Endodermal cell (in vitro differentiated cells): ENCODE measurements at regions not wholly inside any gene's neighbourhood (a gene's known extent, or its start where the extent isn't known, plus 50 kb on each side); places are given as distances from the start of the nearest gene placed in this dataset.

ENCODE experiments used
- DNase-seq: peaks from one replicate; pipeline ENCODE4 v3.0.0-alpha.2; 2017
- H3K27ac ChIP-seq: 2 replicates; pipeline ENCODE4 v1.5.1; 2013; ENCODE audit warnings: mild to moderate bottlenecking, low read depth, low read length, moderate library complexity
- H3K27me3 ChIP-seq: 2 replicates; pipeline ENCODE4 v1.6.1; 2013; ENCODE audit warnings: mild to moderate bottlenecking, low read length, moderate library complexity; ENCODE audit not compliant: insufficient read depth, control insufficient read depth, poor library complexity, severe bottlenecking
- H3K36me3 ChIP-seq: 2 replicates; pipeline ENCODE4 v1.7.0; 2013; ENCODE audit warnings: mild to moderate bottlenecking, low read length, moderate library complexity; ENCODE audit not compliant: control insufficient read depth, insufficient read depth
- H3K4me1 ChIP-seq: one replicate; pipeline ENCODE4 v1.7.0; 2013; ENCODE audit warnings: low read length; ENCODE audit not compliant: control insufficient read depth, insufficient read depth
- H3K4me3 ChIP-seq: 2 replicates; pipeline ENCODE4 v1.5.1; 2013; ENCODE audit warnings: mild to moderate bottlenecking, low read length, moderate library complexity
- H3K9ac ChIP-seq: 2 replicates; pipeline ENCODE4 v1.6.1; 2013; ENCODE audit warnings: mild to moderate bottlenecking, low read length, moderate library complexity; ENCODE audit not compliant: poor library complexity, severe bottlenecking; ENCODE audit errors: extremely low read depth
- H3K9me3 ChIP-seq: 2 replicates; pipeline ENCODE4 v1.6.1; 2013; ENCODE audit warnings: mild to moderate bottlenecking, low read length, moderate library complexity; ENCODE audit not compliant: control insufficient read depth
- H3K27ac Mint-ChIP-seq: 2 replicates; pipeline ENCODE4 v1.8.0; 2020; ENCODE audit warnings: mixed read lengths
- H3K27me3 Mint-ChIP-seq: 2 replicates; pipeline ENCODE4 v1.8.0; 2021; ENCODE audit warnings: mild to moderate bottlenecking, mixed read lengths; ENCODE audit not compliant: insufficient read depth
- H3K36me3 Mint-ChIP-seq: 2 replicates; pipeline ENCODE4 v1.8.0; 2020; ENCODE audit warnings: low read depth, mixed read lengths
- H3K4me1 Mint-ChIP-seq: 2 replicates; pipeline ENCODE4 v1.8.0; 2020; ENCODE audit warnings: mixed read lengths
- H3K4me3 Mint-ChIP-seq: 2 replicates; pipeline ENCODE4 v1.8.0; 2020; ENCODE audit warnings: mild to moderate bottlenecking, moderate library complexity, mixed read lengths
- H3K9me3 Mint-ChIP-seq: 2 replicates; pipeline ENCODE4 v1.8.0; 2020; ENCODE audit warnings: mild to moderate bottlenecking, mixed read lengths
- CTCF ChIP-seq: fragments of 200-600 bp; sonication (generic); conservative IDR thresholded peaks from 2 replicates; pipeline ENCODE4 v1.5.0; 2021; ENCODE audit warnings: antibody characterized with exemption, mild to moderate bottlenecking
- WGBS, 2 experiments: methylation state at CpG; one replicate each; pipeline versions ENCODE4 v1.1.5 to v1.1.7; 2013; ENCODE audit warnings: missing lambda C conversion rate in 2 of 2, mixed read lengths in 1 of 2; ENCODE audit not compliant: insufficient coverage in 1 of 2, insufficient read length in 1 of 2; 5-methylcytosine and 5-hydroxymethylcytosine counted together

DNA sequence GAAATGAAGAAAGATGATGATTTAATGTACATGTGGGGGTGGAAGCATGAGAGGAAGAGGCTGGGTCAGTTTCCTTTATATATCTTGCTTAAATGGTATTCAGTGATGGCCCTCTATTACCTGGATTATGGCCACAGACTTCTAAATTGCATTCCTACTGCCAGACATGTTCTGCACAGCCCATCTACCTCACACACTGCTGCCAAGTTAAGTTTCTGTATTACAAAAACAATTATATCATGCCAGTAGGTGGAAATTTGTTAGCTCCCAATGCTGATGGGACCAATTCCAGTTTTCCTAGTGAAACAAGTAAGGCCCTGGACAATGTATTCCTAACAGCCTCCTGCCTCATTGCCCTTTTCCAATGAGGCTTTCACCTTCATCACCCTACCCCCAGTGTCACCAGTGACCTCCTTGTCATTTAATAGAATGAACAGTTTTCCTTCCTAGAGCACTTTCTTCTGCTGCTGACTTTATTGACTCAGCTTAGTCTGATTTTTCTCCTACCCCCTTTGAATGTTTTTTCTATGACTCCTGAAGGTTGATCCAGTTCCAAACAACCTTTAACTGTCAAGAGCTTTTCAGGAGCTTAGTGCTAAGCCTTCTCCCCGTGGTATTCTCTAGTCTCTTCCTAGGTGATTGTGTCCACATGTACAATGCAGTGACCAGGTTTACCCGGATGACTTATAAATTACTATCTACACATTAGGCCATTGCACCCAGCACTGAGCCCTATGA lies 316.6 kb upstream of the ANKRD30A start:
- Mint-ChIP-seq H3K27ac (no peak overlapping the region), H3K9me3 (peaks cover 31% of the 10 kb centered on the region), H3K4me1 (no peaks in the 10 kb centered on the region), H3K4me3 (no peak overlapping the region), H3K36me3 (no peaks in the 10 kb centered on the region), H3K27me3 (no peaks in the 10 kb centered on the region)
- no peak for DNase-seq
- Histone ChIP-seq H3K36me3 (no peaks in the 10 kb centered on the region), H3K9ac (no peak overlapping the region), H3K4me3 (no peak overlapping the region), H3K4me1 (no peaks in the 10 kb centered on the region), H3K9me3 (no peaks in the 10 kb centered on the region), H3K27me3 (no peaks in the 10 kb centered on the region), H3K27ac (no peak overlapping the region)
- TF ChIP-seq CTCF: no peak
- 75 to 87% methylated on average over 2 of the region's 2 CpGs for WGBS, 2 experiments

DNA sequence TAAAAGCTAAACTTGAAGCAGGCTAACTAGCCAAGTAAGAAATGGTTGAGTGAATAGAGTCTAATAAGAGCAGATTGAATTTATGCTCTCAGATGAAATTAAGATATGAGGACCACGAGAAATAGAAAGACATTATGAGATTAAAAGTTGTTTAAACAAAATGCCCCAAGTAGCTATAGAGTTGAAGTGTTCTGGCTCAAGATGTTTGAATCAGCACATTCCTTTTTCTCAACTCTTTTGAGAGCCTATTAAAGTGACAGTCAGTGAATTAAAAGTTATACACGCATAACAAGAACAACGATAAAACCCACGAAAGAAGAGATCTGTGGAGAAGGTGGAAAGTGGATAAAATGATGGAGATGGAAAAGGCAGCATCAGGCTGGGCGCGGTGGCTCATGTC lies 322.2 kb upstream of the ANKRD30A start:
- peaks cover 29% of the 10 kb centered on the region for H3K9me3 Mint-ChIP-seq
- 93 to 95% methylated on average over 4 to 6 of the region's 6 CpGs for WGBS, 2 experiments
- no peaks in the 10 kb centered on the region for H3K4me1 Mint-ChIP-seq
- Histone ChIP-seq H3K9me3 (peaks cover 30% of the 10 kb centered on the region), H3K27me3 (no peaks in the 10 kb centered on the region), H3K4me3 (no peak overlapping the region), H3K27ac (no peak overlapping the region), H3K36me3 (no peaks in the 10 kb centered on the region), H3K9ac (no peak overlapping the region), H3K4me1 (no peaks in the 10 kb centered on the region)
- TF ChIP-seq CTCF: no peak
- no peaks in the 10 kb centered on the region for H3K36me3 Mint-ChIP-seq
- no peaks in the 10 kb centered on the region for H3K27me3 Mint-ChIP-seq
- no peak for DNase-seq
- no peak overlapping the region for H3K27ac Mint-ChIP-seq
- H3K4me3 Mint-ChIP-seq: no peak overlapping the region

- Mint-ChIP-seq H3K4me1 (no peaks in the 10 kb centered on the region), H3K9me3 (peaks cover 32% of the 10 kb centered on the region), H3K36me3 (no peaks in the 10 kb centered on the region), H3K4me3 (no peak overlapping the region), H3K27ac (no peak overlapping the region), H3K27me3 (no peaks in the 10 kb centered on the region)
- Histone ChIP-seq H3K4me3 (no peak overlapping the region), H3K9ac (no peak overlapping the region), H3K27ac (no peak overlapping the region), H3K4me1 (no peaks in the 10 kb centered on the region), H3K36me3 (no peaks in the 10 kb centered on the region), H3K27me3 (no peaks in the 10 kb centered on the region), H3K9me3 (peaks cover 30% of the 10 kb centered on the region)
- TF ChIP-seq CTCF: no peak
- DNase-seq: no peak
- WGBS, 2 experiments: 85 to 89% methylated on average over 8 to 13 of the region's 13 CpGs
Measured at GRCh38 chr10:36802490-36803153, 322.8 kb upstream of the ANKRD30A start.
